H9 (cell line): ENCODE measurements at regions not wholly inside any gene's neighbourhood (a gene's known extent, or its start where the extent isn't known, plus 50 kb on each side); places are given as distances from the start of the nearest gene placed in this dataset.

Experiments used
- DNase-seq: peaks from one replicate; pipeline ENCODE4 v3.0.0-alpha.2; 2017
- H2AFZ ChIP-seq: one replicate; pipeline ENCODE4 v1.6.1; 2013; ENCODE audit warnings: mild to moderate bottlenecking, low read length, control low read depth, moderate library complexity
- H2AK5ac ChIP-seq: 2 replicates; pipeline ENCODE4 v1.6.1; 2013; ENCODE audit warnings: low read length, control low read depth, mixed read lengths; ENCODE audit not compliant: insufficient read length
- H2BK120ac ChIP-seq: one replicate; pipeline ENCODE4 v1.6.1; 2013; ENCODE audit warnings: low read depth, mild to moderate bottlenecking, low read length, control low read depth, inconsistent platforms; ENCODE audit not compliant: poor library complexity, severe bottlenecking
- H2BK12ac ChIP-seq: 2 replicates; pipeline ENCODE4 v1.6.1; 2013; ENCODE audit warnings: low read length, control low read depth, mixed read lengths, low read depth; ENCODE audit not compliant: insufficient read length
- H2BK15ac ChIP-seq: 2 replicates; pipeline ENCODE4 v1.6.1; 2013; ENCODE audit warnings: low read depth, low read length, control low read depth
- H2BK20ac ChIP-seq: one replicate; pipeline ENCODE4 v1.6.1; 2013; ENCODE audit warnings: low read depth, mild to moderate bottlenecking, low read length, control low read depth, inconsistent platforms; ENCODE audit not compliant: poor library complexity, severe bottlenecking
- H2BK5ac ChIP-seq: 2 replicates; pipeline ENCODE4 v1.6.1; 2013; ENCODE audit warnings: low read length, control low read depth, mixed read lengths; ENCODE audit not compliant: insufficient read length
- H3K14ac ChIP-seq: 2 replicates; pipeline ENCODE4 v1.6.1; 2013; ENCODE audit warnings: low read length, control low read depth; ENCODE audit not compliant: insufficient read depth
- H3K18ac ChIP-seq: 2 replicates; pipeline ENCODE4 v1.6.1; 2013; ENCODE audit warnings: low read depth, mild to moderate bottlenecking, mixed read lengths, low read length, control low read depth; ENCODE audit not compliant: insufficient read length
- H3K23ac ChIP-seq: 2 replicates; pipeline ENCODE4 v1.6.1; 2013; ENCODE audit warnings: low read length, control low read depth, mixed read lengths, low read depth; ENCODE audit not compliant: insufficient read length
- H3K23me2 ChIP-seq: 2 replicates; pipeline ENCODE4 v1.6.1; 2013; ENCODE audit warnings: low read depth, mild to moderate bottlenecking, mixed read lengths, low read length, control low read depth; ENCODE audit not compliant: insufficient read length, poor library complexity, severe bottlenecking
- H3K27ac ChIP-seq: 2 replicates; pipeline ENCODE4 v1.5.1; 2013; ENCODE audit warnings: low read length, control low read depth, mixed read lengths, low read depth; ENCODE audit not compliant: insufficient read length
- H3K27me3 ChIP-seq: 2 replicates; pipeline ENCODE4 v1.6.1; 2013; ENCODE audit warnings: low read length, control low read depth, inconsistent platforms; ENCODE audit not compliant: insufficient read depth
- H3K4ac ChIP-seq: 2 replicates; pipeline ENCODE4 v1.6.1; 2013; ENCODE audit warnings: low read depth, mild to moderate bottlenecking, control low read depth, inconsistent platforms, low read length, moderate library complexity
- H3K4me1 ChIP-seq: 2 replicates; pipeline ENCODE4 v1.6.1; 2013; ENCODE audit warnings: low read length, control low read depth, inconsistent platforms; ENCODE audit not compliant: insufficient read depth
- H3K4me2 ChIP-seq: 2 replicates; pipeline ENCODE4 v1.6.1; 2013; ENCODE audit warnings: low read length, control low read depth, mixed read lengths; ENCODE audit not compliant: insufficient read length, insufficient read depth
- H3K56ac ChIP-seq: 2 replicates; pipeline ENCODE4 v1.6.1; 2013; ENCODE audit warnings: low read depth, mild to moderate bottlenecking, mixed read lengths, low read length, control low read depth; ENCODE audit not compliant: insufficient read length
- H3K79me1 ChIP-seq: 2 replicates; pipeline ENCODE4 v1.6.1; 2013; ENCODE audit warnings: low read depth, mild to moderate bottlenecking, moderate library complexity, low read length, control low read depth, inconsistent platforms; ENCODE audit not compliant: insufficient read depth, poor library complexity, severe bottlenecking
- H3K79me2 ChIP-seq: 2 replicates; pipeline ENCODE4 v1.6.1; 2013; ENCODE audit warnings: low read length, control low read depth, inconsistent platforms; ENCODE audit not compliant: insufficient read depth
- H3K9ac ChIP-seq: 2 replicates; pipeline ENCODE4 v1.6.1; 2013; ENCODE audit warnings: low read length, control low read depth, mixed read lengths; ENCODE audit not compliant: insufficient read length; ENCODE audit errors: extremely low read depth
- H3K9me3 ChIP-seq: one replicate; pipeline ENCODE4 v1.6.1; 2013; ENCODE audit warnings: low read depth, low read length, inconsistent platforms; ENCODE audit not compliant: control insufficient read depth
- H3T11ph ChIP-seq: one replicate; pipeline ENCODE4 v1.6.1; 2013; ENCODE audit warnings: mild to moderate bottlenecking, low read length, control low read depth, inconsistent platforms
- H4K20me1 ChIP-seq: one replicate; pipeline ENCODE4 v1.6.1; 2013; ENCODE audit not compliant: control insufficient read depth, insufficient read length, insufficient read depth
- H4K5ac ChIP-seq: 2 replicates; pipeline ENCODE4 v1.6.1; 2013; ENCODE audit warnings: low read depth, mild to moderate bottlenecking, mixed read lengths, low read length, control low read depth; ENCODE audit not compliant: insufficient read length
- H4K8ac ChIP-seq: replicated peaks from 2 replicates; pipeline ENCODE4 v1.6.1; 2013; ENCODE audit warnings: low read length, control low read depth, mixed read lengths, low read depth; ENCODE audit not compliant: insufficient read length
- H4K91ac ChIP-seq: 2 replicates; pipeline ENCODE4 v1.6.1; 2013; ENCODE audit warnings: low read depth, mild to moderate bottlenecking, moderate library complexity, mixed read lengths, low read length, control low read depth; ENCODE audit not compliant: insufficient read length
- H3K27ac Mint-ChIP-seq, 3 experiments: 2 replicates in 2 of 3; 3 replicates in 1 of 3; pipeline ENCODE4 v1.8.0; 2020 to 2021; ENCODE audit warnings: mixed read lengths in 3 of 3, mild to moderate bottlenecking in 1 of 3, moderate library complexity in 1 of 3
- H3K27me3 Mint-ChIP-seq: 2 replicates; pipeline ENCODE4 v1.8.0; 2021; ENCODE audit warnings: low read depth, mild to moderate bottlenecking, moderate library complexity, mixed read lengths
- H3K36me3 Mint-ChIP-seq, 3 experiments: 2 replicates in 2 of 3; 3 replicates in 1 of 3; pipeline ENCODE4 v1.8.0; 2020 to 2021; ENCODE audit warnings: low read depth in 3 of 3, mixed read lengths in 3 of 3; ENCODE audit not compliant: insufficient read depth in 1 of 3
- H3K4me1 Mint-ChIP-seq, 2 experiments: 2 replicates each; pipeline ENCODE4 v1.8.0; 2020; ENCODE audit warnings: mixed read lengths in 2 of 2
- H3K4me3 Mint-ChIP-seq, 2 experiments: 2 replicates in 1 of 2; 3 replicates in 1 of 2; pipeline ENCODE4 v1.8.0; 2020 to 2021; ENCODE audit warnings: mild to moderate bottlenecking in 2 of 2, mixed read lengths in 2 of 2, moderate library complexity in 1 of 2
- H3K9me3 Mint-ChIP-seq, 2 experiments: 2 replicates in 1 of 2; 3 replicates in 1 of 2; pipeline ENCODE4 v1.8.0; 2020; ENCODE audit warnings: mild to moderate bottlenecking in 2 of 2, mixed read lengths in 2 of 2, moderate library complexity in 1 of 2
- WGBS: extraction: QIAGEN DNeasy Blood & Tissue Kit; methylation state at CpG from one replicate; pipeline ENCODE4 v1.1.7; 2013; ENCODE audit warnings: missing lambda C conversion rate, low lambda C conversion rate, mixed read lengths; ENCODE audit not compliant: insufficient read length; ENCODE audit errors: extremely low coverage; 5-methylcytosine and 5-hydroxymethylcytosine counted together
- TF ChIP-seq, protein P1 (sequence below): fragments of 200-600 bp; sonication (generic); conservative IDR thresholded peaks from 3 replicates; pipeline ENCODE4 v1.8.0; 2021; ENCODE audit warnings: antibody characterized with exemption, mild to moderate bottlenecking

DNA sequence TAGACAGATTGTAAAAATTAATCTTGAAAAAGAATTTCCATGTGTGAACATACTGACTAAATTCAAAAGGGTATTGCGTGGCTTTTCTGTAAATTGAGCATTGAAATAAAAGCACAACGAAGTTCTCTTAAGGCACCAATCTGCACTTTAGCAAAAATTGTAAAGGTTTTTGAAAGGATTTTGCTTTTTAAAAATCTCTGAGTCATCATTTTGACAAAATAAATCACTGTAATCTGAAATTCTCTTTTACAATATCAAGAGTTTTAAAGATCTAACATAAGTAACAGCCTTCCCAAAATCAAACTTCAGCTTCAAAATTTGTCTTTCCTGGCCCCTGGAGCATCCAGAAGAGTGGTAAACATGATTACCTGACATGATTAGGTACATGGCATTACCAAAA, 830.9 kb upstream of the AGA start:
- H4K20me1 ChIP-seq = no peaks in the 10 kb centered on the region
- no peaks in the 10 kb centered on the region for H3K27me3 ChIP-seq
- DNase-seq = no peak
- H3K23ac ChIP-seq = no peak overlapping the region
- no peaks in the 10 kb centered on the region for H3K79me1 ChIP-seq
- no peak overlapping the region for H2BK120ac ChIP-seq
- TF ChIP-seq, protein P1, sequence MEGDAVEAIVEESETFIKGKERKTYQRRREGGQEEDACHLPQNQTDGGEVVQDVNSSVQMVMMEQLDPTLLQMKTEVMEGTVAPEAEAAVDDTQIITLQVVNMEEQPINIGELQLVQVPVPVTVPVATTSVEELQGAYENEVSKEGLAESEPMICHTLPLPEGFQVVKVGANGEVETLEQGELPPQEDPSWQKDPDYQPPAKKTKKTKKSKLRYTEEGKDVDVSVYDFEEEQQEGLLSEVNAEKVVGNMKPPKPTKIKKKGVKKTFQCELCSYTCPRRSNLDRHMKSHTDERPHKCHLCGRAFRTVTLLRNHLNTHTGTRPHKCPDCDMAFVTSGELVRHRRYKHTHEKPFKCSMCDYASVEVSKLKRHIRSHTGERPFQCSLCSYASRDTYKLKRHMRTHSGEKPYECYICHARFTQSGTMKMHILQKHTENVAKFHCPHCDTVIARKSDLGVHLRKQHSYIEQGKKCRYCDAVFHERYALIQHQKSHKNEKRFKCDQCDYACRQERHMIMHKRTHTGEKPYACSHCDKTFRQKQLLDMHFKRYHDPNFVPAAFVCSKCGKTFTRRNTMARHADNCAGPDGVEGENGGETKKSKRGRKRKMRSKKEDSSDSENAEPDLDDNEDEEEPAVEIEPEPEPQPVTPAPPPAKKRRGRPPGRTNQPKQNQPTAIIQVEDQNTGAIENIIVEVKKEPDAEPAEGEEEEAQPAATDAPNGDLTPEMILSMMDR = no peak
- no peak overlapping the region for H3T11ph ChIP-seq
- H4K5ac ChIP-seq = no peak overlapping the region
- no peak overlapping the region for H3K4me3 Mint-ChIP-seq
- H2BK12ac ChIP-seq = no peak overlapping the region
- H3K9me3 Mint-ChIP-seq = peaks cover 5% of the 10 kb centered on the region in 2 experiments; a peak in 2 of 5 replicates
- H3K4me1 ChIP-seq = no peaks in the 10 kb centered on the region
- H3K4ac ChIP-seq = no peak overlapping the region
- no peak overlapping the region for H4K8ac ChIP-seq
- H3K18ac ChIP-seq = no peak overlapping the region
- H3K27me3 Mint-ChIP-seq = no peaks in the 10 kb centered on the region
- H3K9ac ChIP-seq = no peak overlapping the region
- no peak overlapping the region for H3K14ac ChIP-seq
- no peak overlapping the region for H4K91ac ChIP-seq
- no peaks in the 10 kb centered on the region for H3K9me3 ChIP-seq
- H3K27ac Mint-ChIP-seq = no peak overlapping the region
- peaks cover 0 to 11% of the 10 kb centered on the region in 2 experiments; a peak in 3 of 4 replicates for H3K4me1 Mint-ChIP-seq
- H3K79me2 ChIP-seq = no peaks in the 10 kb centered on the region
- H3K36me3 Mint-ChIP-seq = peaks cover 1 to 20% (median 9%) of the 10 kb centered on the region in 3 experiments; a peak in 5 of 7 replicates
- H2BK5ac ChIP-seq = no peak overlapping the region
- H2AFZ ChIP-seq = no peak overlapping the region
- H2AK5ac ChIP-seq = no peak overlapping the region
- no peak overlapping the region for H2BK15ac ChIP-seq
- H3K4me2 ChIP-seq = no peak overlapping the region
- WGBS = no CpG with 5 or more reads among the region's 2 CpGs
- no peak overlapping the region for H3K27ac ChIP-seq
- no peak overlapping the region for H2BK20ac ChIP-seq
- no peak overlapping the region for H3K56ac ChIP-seq
- no peaks in the 10 kb centered on the region for H3K23me2 ChIP-seq
